ENCODE measurements at regions not wholly inside any gene's neighbourhood (a gene's known extent, or its start where the extent isn't known, plus 50 kb on each side); places are given as distances from the start of the nearest gene placed in this dataset.

DNA sequence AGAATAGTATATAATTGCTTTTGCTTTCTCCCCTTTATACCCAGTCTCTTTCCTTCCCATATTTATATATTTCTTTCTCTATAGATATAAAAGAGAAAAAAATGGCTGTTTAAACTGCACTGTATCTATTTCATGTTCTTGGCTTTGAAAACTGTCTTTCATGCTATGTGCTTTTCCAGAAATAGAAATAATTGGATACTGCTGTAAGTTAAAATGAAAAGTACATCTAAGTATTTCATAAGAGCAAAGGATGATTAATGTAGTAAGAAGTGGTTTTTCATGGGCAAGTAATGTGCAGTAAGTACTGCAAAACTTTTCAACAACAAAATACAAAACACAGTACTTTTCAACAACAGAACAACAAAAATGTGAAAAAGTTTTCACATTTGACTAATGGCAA, 237.9 kb downstream of the SNCA start:
- TF ChIP-seq EP300 (IDR thresholded peaks at IDR 0.05) (no peak), POLR2AphosphoS5 (IDR thresholded peaks at IDR 0.05) (no peak)
